GM21447 (cell line): ENCODE measurements at regions not wholly inside any gene's neighbourhood (a gene's known extent, or its start where the extent isn't known, plus 50 kb on each side); places are given as distances from the start of the nearest gene placed in this dataset.

Experiments used
- ATAC-seq: cut with Tn5 transposase; IDR thresholded peaks from one replicate; pipeline ENCODE4 v1.9.1; 2021; ENCODE audit not compliant: unreplicated experiment

- no peak for ATAC-seq
Observed at GRCh38 chr13:105432438-105432837, 1103.0 kb downstream of the EFNB2 start.

DNA sequence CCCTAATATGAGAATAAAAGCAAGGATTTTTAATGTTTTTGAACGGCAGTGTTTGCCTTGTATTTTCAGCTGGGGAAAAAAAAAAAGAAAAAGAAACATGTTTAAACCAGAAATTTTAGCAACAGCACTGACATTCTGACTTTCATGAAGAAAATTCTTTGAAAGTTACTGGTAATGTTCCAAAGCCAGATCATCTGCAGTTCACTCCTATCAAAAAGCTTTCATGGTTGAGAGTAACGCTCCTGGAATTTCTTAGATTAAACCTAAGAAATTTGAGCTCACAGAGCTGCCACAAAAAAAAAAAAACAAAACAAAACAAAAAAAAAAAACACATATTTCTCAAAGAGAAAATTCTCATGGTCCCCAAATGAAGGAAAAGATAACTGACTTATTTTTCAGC lies 1106.7 kb downstream of the EFNB2 start:
- ATAC-seq, result no peak

- ATAC-seq, result no peak
Observed at GRCh38 chr13:105426441-105426840, 1109.0 kb downstream of the EFNB2 start.

- ATAC-seq, result no peak
Observed at GRCh38 chr13:105414639-105415038, 1120.8 kb downstream of the EFNB2 start.

- no peak for ATAC-seq
Observed at GRCh38 chr13:105412171-105412570, 1123.3 kb downstream of the EFNB2 start.

DNA sequence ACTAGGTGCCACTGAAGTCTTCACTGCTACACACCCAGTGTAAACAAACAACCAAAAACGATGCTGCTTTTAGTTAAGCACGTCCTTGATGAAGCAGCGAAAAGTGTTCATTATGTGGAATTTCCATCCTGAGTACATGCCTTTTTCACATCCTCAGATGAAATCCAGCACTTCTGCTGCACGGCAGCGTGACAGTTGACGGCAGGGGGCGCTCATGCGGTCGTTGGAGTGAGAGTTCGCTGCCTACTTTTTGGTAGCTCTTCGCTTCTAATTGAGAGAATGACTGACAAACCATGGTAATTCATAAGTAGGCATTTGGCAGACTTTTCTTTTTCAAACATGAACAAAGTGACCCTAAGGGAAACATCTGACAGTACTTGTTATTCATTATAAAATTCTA lies 1124.9 kb downstream of the EFNB2 start:
- no peak for ATAC-seq

DNA sequence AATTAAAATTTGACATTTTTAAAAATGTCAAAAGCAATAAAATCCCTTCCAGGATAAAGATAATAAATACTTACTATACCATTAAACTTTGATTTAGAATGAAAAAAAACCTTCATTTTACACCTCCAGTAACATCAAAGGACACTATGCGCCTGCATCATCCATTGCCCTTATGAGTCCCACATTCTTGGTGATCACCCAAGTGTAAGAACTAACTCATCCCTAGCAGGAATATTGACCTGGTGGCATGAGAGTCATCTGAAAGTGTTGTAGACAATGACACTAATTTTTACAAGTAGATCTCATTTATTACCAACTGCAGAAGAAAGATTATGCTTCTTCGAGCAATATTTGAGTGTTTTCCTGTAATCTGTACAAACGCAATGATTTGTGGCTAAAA lies 1128.9 kb downstream of the EFNB2 start:
- no peak for ATAC-seq

DNA sequence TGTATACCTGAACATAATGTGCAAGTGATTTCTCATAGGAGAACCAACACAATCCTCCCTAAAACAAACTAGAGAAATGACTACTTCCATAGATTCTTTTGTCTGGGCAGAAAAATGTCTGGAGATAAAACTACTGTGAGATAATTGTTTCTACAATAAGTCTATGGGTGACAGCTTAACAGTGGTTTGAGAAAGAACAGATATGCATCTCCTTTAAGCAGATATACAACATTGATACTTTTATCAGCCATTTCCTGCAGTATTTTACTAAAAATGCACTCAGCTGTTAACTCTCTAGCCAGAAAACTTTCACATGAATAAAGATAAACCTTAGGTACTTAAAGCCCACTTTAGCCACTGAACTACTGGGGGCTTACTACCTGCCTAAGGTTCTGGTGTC lies 1132.4 kb downstream of the EFNB2 start:
- ATAC-seq, result no peak

DNA sequence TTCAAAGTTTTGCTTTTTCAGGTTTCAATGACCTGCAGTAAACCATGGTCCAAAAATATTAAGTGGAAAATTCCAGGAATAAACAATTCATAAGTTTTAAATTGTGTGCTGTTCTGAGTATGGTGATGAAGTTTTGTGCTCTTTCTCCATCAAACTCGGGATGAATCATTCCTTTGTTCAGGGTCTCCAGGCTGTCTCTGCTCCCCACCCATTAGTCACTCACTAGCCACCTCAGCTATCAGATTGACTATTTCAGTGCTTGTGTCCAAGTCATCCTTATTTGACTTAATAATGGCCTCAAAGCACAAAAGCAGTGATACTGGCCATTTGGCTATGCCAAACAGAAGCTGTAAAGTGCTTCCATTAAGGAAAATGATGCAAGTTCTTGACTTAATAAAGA lies 1140.4 kb downstream of the EFNB2 start:
- ATAC-seq, result no peak

DNA sequence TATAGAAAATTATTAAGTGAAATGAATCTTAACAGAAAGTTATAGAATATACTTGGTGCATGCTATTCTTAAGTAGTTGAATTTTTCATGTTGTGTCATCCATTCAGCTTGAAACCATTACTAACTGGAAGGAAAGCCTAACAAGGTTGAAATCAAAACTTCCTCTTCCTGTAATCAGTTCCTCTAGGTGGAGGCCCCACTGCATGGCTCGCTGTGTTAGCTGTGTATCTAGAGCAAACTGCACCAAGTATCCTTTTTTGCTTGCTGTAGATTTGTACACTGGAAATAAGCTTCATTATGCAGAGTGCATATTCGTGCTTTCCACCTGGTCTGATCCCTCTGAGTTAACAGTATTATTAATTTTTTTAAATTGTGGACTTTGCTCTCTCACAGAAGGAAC lies 1146.1 kb downstream of the EFNB2 start:
- ATAC-seq, result no peak

GRCh38 chr13:105377452-105377851 lies 1158.0 kb downstream of the EFNB2 start:
- ATAC-seq, result no peak

- ATAC-seq, result no peak
Observed at GRCh38 chr13:105370011-105370650, 1165.3 kb downstream of the EFNB2 start.

DNA sequence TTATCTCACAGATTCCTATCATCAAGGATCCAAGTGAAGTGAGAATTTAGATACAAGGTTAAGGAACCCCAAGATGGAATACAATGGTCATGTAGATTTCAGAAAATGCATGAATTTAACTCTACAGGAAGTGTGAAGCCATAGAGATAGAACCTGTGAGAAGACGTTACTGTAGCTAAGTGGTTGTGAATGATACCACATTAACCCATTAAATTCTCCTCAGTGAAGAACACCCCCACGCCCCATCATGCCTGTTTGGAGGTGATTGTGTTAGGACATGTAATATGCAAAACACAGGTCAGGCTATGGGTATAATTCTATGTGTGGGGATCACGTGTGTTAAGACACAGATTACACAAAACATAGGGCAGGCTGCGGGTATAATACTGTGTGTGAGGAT lies 1166.7 kb downstream of the EFNB2 start:
- ATAC-seq, result no peak

GRCh38 chr13:105365831-105366230 lies 1169.6 kb downstream of the EFNB2 start:
- ATAC-seq, result no peak

- no peak for ATAC-seq
Observed at GRCh38 chr13:105365021-105365550, 1170.4 kb downstream of the EFNB2 start.

GRCh38 chr13:105364191-105364590 lies 1171.3 kb downstream of the EFNB2 start:
- no peak for ATAC-seq

- ATAC-seq, result no peak
Observed at GRCh38 chr13:105363261-105364190, 1171.9 kb downstream of the EFNB2 start.

DNA sequence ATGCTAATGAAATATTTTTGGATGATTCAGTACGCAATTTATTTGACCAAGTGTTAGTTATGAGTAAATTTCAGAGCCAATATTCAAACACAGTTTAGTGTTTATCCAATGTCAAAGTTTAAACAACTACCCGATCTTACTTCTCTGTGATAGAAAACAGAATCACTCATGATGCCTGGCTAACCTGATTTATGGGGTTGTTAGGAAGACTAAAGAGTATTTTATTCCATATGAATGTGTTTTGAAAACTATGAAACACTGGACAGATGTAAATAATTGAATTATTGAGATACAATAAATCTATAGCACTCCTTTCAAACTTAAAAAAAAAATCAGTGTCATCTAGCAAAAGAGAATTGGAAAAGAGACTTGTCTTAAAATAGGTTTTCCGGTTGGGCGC lies 1181.8 kb downstream of the EFNB2 start:
- ATAC-seq, result no peak

GRCh38 chr13:105349082-105349723 lies 1186.3 kb downstream of the EFNB2 start:
- no peak for ATAC-seq

GRCh38 chr13:105346141-105346775 lies 1189.2 kb downstream of the EFNB2 start:
- no peak for ATAC-seq

DNA sequence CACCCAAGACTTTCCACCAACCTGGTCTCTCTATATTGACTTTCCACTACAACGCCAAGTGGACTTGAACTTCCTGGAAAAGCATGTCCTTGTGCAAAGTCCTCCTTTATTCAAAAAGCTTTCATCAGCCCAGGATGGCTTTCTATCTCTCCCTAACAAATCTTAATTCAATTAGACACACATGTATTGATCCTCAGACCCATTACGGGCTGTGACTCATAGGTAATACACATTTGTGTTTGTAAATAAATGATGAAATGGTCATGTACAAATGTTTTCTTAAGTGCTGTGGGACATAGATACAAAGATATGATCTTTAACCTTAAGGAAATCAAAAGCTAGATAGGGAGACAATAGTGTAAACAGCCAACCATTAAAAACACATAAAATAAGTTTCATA lies 1189.7 kb downstream of the EFNB2 start:
- ATAC-seq, result no peak
